SK-N-SH (cell line): ENCODE measurements at regions not wholly inside any gene's neighbourhood (a gene's known extent, or its start where the extent isn't known, plus 50 kb on each side); places are given as distances from the start of the nearest gene placed in this dataset.

Source experiments
- CTCF ChIA-PET: fragments of 300-600, 350-600 bp; formaldehyde crosslinking; extraction: SDS; loops from one replicate; lab custom pipeline; 2021; lab: Yijun Ruan, JAX
- POLR2A ChIA-PET: fragments of 350-600 bp; sonication (Branson Sonifier 250); formaldehyde crosslinking; extraction: SDS; loops from one replicate; lab custom pipeline; 2020; ENCODE audit warnings: antibody characterized with exemption, inconsistent platforms; lab: Yijun Ruan, JAX
- DNase-seq: peaks from one replicate; pipeline ENCODE4 v3.0.0; 2012
- H2AFZ ChIP-seq: fragments of 200-600 bp; sonication (generic); 2 replicates; pipeline ENCODE4 v1.8.1; 2016; ENCODE audit warnings: antibody characterized with exemption, mild to moderate bottlenecking, low read depth
- H3F3A ChIP-seq: fragments of 200-600 bp; sonication (generic); replicated peaks from 2 replicates; pipeline ENCODE3; 2016; ENCODE audit warnings: antibody characterized with exemption, mild to moderate bottlenecking; ENCODE audit not compliant: insufficient read depth
- H3K27ac ChIP-seq, 2 experiments: fragments of 200-500 bp in 1 of 2; fragments of 200-600 bp in 1 of 2; sonication (Bioruptor generic) in 1 of 2; sonication (generic), shearing (Covaris generic) in 1 of 2; 2 replicates each; pipeline versions ENCODE4 v1.5.1 to v1.6.1; 2014 to 2016; ENCODE audit warnings: low read depth in 2 of 2, inconsistent platforms in 1 of 2, low read length in 1 of 2, mild to moderate bottlenecking in 1 of 2, mixed read lengths in 1 of 2
- H3K27me3 ChIP-seq: fragments of 200-600 bp; sonication (generic), shearing (Covaris generic); 2 replicates; pipeline ENCODE4 v1.6.1; 2016; ENCODE audit warnings: mixed run types; ENCODE audit not compliant: insufficient read depth
- H3K36me3 ChIP-seq, 2 experiments: fragments of 200-500 bp in 1 of 2; fragments of 200-600 bp in 1 of 2; sonication (Bioruptor generic) in 1 of 2; sonication (generic) in 1 of 2; replicated peaks in 1 of 2; 2 replicates each; pipeline versions ENCODE3 to v1.5.1; 2014 to 2016; ENCODE audit warnings: low read length in 1 of 2, mild to moderate bottlenecking in 1 of 2; ENCODE audit not compliant: insufficient read depth in 2 of 2, control insufficient read depth in 1 of 2
- H3K4me1 ChIP-seq, 2 experiments: fragments of 200-500 bp in 1 of 2; fragments of 200-600 bp in 1 of 2; sonication (Bioruptor generic) in 1 of 2; sonication (generic), shearing (Covaris generic) in 1 of 2; 2 replicates each; pipeline versions ENCODE4 v1.5.1 to v1.6.1; 2014 to 2016; ENCODE audit warnings: low read depth in 1 of 2, low read length in 1 of 2, mixed run types in 1 of 2; ENCODE audit not compliant: insufficient read depth in 2 of 2, control insufficient read depth in 1 of 2
- H3K4me2 ChIP-seq: fragments of 200-600 bp; sonication (generic), shearing (Covaris generic); 2 replicates; pipeline ENCODE4 v1.6.1; 2017; ENCODE audit warnings: mixed run types
- H3K4me3 ChIP-seq, 2 experiments: fragments of 200-500 bp in 1 of 2; fragments of 200-600 bp in 1 of 2; sonication (Bioruptor generic) in 1 of 2; sonication (generic), shearing (Covaris generic) in 1 of 2; 2 replicates each; pipeline versions ENCODE4 v1.5.1 to v1.8.1; 2014 to 2016; ENCODE audit warnings: low read depth in 2 of 2, inconsistent platforms in 1 of 2, low read length in 1 of 2, mild to moderate bottlenecking in 1 of 2, mixed read lengths in 1 of 2, moderate library complexity in 1 of 2
- H3K79me2 ChIP-seq: fragments of 200-600 bp; sonication (generic); 2 replicates; pipeline ENCODE4 v1.8.1; 2017; ENCODE audit warnings: mild to moderate bottlenecking; ENCODE audit not compliant: insufficient read depth
- H3K9ac ChIP-seq: fragments of 200-600 bp; sonication (generic); 2 replicates; pipeline ENCODE4 v1.6.1; 2017; ENCODE audit warnings: mixed run types
- H3K9me2 ChIP-seq: fragments of 200-600 bp; sonication (generic); 2 replicates; pipeline ENCODE4 v1.6.1; 2017; ENCODE audit warnings: mixed run types
- H3K9me3 ChIP-seq: fragments of 200-600 bp; sonication (generic); 2 replicates; pipeline ENCODE4 v1.6.1; 2017; ENCODE audit warnings: mixed run types, mild to moderate bottlenecking, moderate library complexity
- H4K20me1 ChIP-seq: fragments of 200-600 bp; sonication (generic); 2 replicates; pipeline ENCODE4 v1.6.1; 2017; ENCODE audit warnings: mild to moderate bottlenecking, mixed run types; ENCODE audit not compliant: insufficient read depth
- FOXJ3 ChIP-seq: sonication (generic); formaldehyde crosslinking; IDR thresholded peaks from 2 replicates; pipeline ENCODE4 v1.5.1; 2020; ENCODE audit warnings: mild to moderate bottlenecking, missing genetic modification reagents
- FOXM1 ChIP-seq: IDR thresholded peaks from 2 replicates; pipeline ENCODE4 v1.4.0; 2012; ENCODE audit warnings: low read depth, mild to moderate bottlenecking
- GABPA ChIP-seq: IDR thresholded peaks from 2 replicates; pipeline ENCODE4 v1.4.0; 2012; ENCODE audit warnings: low read depth, mild to moderate bottlenecking
- IRF3 ChIP-seq: fragments of 150-350 bp; IDR thresholded peaks from 2 replicates; pipeline ENCODE4 v1.6.1; 2016; ENCODE audit warnings: mild to moderate bottlenecking, low read depth, low read length
- NFIC ChIP-seq: IDR thresholded peaks from 2 replicates; pipeline ENCODE4 v1.4.0; 2012; ENCODE audit warnings: borderline replicate concordance
- NRF1 ChIP-seq: IDR thresholded peaks from 2 replicates; pipeline ENCODE4 v1.6.1; 2012; ENCODE audit warnings: low read depth, mild to moderate bottlenecking, low read length
- PBX3 ChIP-seq: IDR thresholded peaks from 2 replicates; pipeline ENCODE4; 2012
- RAD21 ChIP-seq: IDR thresholded peaks from 2 replicates; pipeline ENCODE4 v1.6.1; 2012; ENCODE audit warnings: mild to moderate bottlenecking, low read length
- REST ChIP-seq: IDR thresholded peaks from 2 replicates; pipeline ENCODE4 v1.6.1; 2012; ENCODE audit warnings: mild to moderate bottlenecking, low read depth, low read length, moderate library complexity
- RFX5 ChIP-seq: IDR thresholded peaks from 2 replicates; pipeline ENCODE4 v1.6.1; 2012; ENCODE audit warnings: mild to moderate bottlenecking, improper control_type of control experiment, low read length
- RXRA ChIP-seq: IDR thresholded peaks from 2 replicates; pipeline ENCODE4 v1.4.0; 2012; ENCODE audit warnings: low read depth, mild to moderate bottlenecking, borderline replicate concordance
- TAF1 ChIP-seq: IDR thresholded peaks from 2 replicates; pipeline ENCODE4 v1.6.1; 2012; ENCODE audit warnings: low read depth, mild to moderate bottlenecking, low read length, moderate library complexity, borderline replicate concordance
- TCF12 ChIP-seq: IDR thresholded peaks from 2 replicates; pipeline ENCODE4 v1.4.0; 2012
- TEAD4 ChIP-seq: IDR thresholded peaks from 2 replicates; pipeline ENCODE4 v1.4.0; 2012; ENCODE audit warnings: mild to moderate bottlenecking, borderline replicate concordance; ENCODE audit not compliant: insufficient read depth
- USF2 ChIP-seq: fragments of 150-350 bp; IDR thresholded peaks from 2 replicates; pipeline ENCODE4 v1.6.1; 2017; ENCODE audit warnings: antibody characterized with exemption, low read length, low read depth, borderline replicate concordance
- YY1 ChIP-seq: IDR thresholded peaks from 2 replicates; pipeline ENCODE4 v1.4.0; 2012; ENCODE audit warnings: low read depth, mild to moderate bottlenecking
- WGBS: methylation state at CpG from one replicate; pipeline ENCODE4 v1.1.6; 2017; ENCODE audit warnings: low lambda C conversion rate; 5-methylcytosine and 5-hydroxymethylcytosine counted together

GRCh38 chr13:46961719-46962118, 64.9 kb upstream of the HTR2A start (continued):
- TF ChIP-seq REST (no peak), RAD21 (no peak), NFIC (no peak)
- TF ChIP-seq, all 33 proteins: peak for 3

GRCh38 chr13:46953941-46954340, 57.1 kb upstream of the HTR2A start:
- Histone ChIP-seq H3K36me3 (no peaks in the 10 kb centered on the region), H3K4me1 (no peaks in the 10 kb centered on the region), H3K9me3 (no peaks in the 10 kb centered on the region), H3K4me3 (no peak overlapping the region), H3K27ac (no peak overlapping the region), H3K9me2 (no peaks in the 10 kb centered on the region), H3K9ac (no peak overlapping the region), H3F3A (no peaks in the 10 kb centered on the region), H3K79me2 (no peaks in the 10 kb centered on the region), H4K20me1 (no peaks in the 10 kb centered on the region), H2AFZ (no peak overlapping the region), H3K27me3 (no peaks in the 10 kb centered on the region), H3K4me2 (no peak overlapping the region)
- no peak for TF ChIP-seq TEAD4
- TF ChIP-seq PBX3: no peak
- TF ChIP-seq GABPA: no peak
- TF ChIP-seq RFX5: no peak
- DNase-seq: no peak
- CTCF ChIA-PET: interaction anchor here (2.0 kb wide), 1 partner anchor 11 kb away, joined by 5 read pairs; no protein-coding TSS in a partner anchor
- POLR2A ChIA-PET: no interaction called here
- 56% methylated on average over 2 of the region's 2 CpGs for WGBS

- no peaks in the 10 kb centered on the region for H3K9me3 ChIP-seq
- ChIA-PET CTCF (no interaction called here), POLR2A (no interaction called here)
- no peaks in the 10 kb centered on the region for H3K4me1 ChIP-seq
- H2AFZ ChIP-seq: no peak overlapping the region
- H3K4me3 ChIP-seq: no peak overlapping the region
- no peaks in the 10 kb centered on the region for H3K79me2 ChIP-seq
- no peak for DNase-seq
- no peaks in the 10 kb centered on the region for H4K20me1 ChIP-seq
- no peak overlapping the region for H3K9ac ChIP-seq
- H3K36me3 ChIP-seq: no peaks in the 10 kb centered on the region
- no peak overlapping the region for H3K4me2 ChIP-seq
- no peaks in the 10 kb centered on the region for H3K27me3 ChIP-seq
- H3K27ac ChIP-seq: no peak overlapping the region
- H3F3A ChIP-seq: no peaks in the 10 kb centered on the region
- 67% methylated on average over 3 of the region's 3 CpGs for WGBS
- H3K9me2 ChIP-seq: no peaks in the 10 kb centered on the region
- TF ChIP-seq NRF1 (no peak), RXRA (no peak), YY1 (no peak), RAD21 (no peak), FOXM1 (no peak), NFIC (no peak), TAF1 (no peak), IRF3 (no peak), FOXJ3 (CRISPR knock-in tag) (no peak), REST (no peak), USF2 (no peak), TCF12 (no peak)
Observed at GRCh38 chr13:46953331-46953730, 56.5 kb upstream of the HTR2A start.
